T-helper 17 cell (primary cell): ENCODE measurements at regions not wholly inside any gene's neighbourhood (a gene's known extent, or its start where the extent isn't known, plus 50 kb on each side); places are given as distances from the start of the nearest gene placed in this dataset.

ENCODE experiments used
- ATAC-seq: fragments of 150-1000 bp; cut with Tn5 transposase; 2 replicates; pipeline ENCODE4 v1.10.0; 2021; ENCODE audit warnings: mild to moderate bottlenecking, moderate library complexity
- DNase-seq, 3 donors: peaks; one replicate each; pipeline versions ENCODE4 v3.0.0 to v3.0.0-alpha.2; 2020 to 2021
- H3K9me3 ChIP-seq: one replicate; pipeline ENCODE4 v1.7.0; 2013; ENCODE audit warnings: low read length, mild to moderate bottlenecking; ENCODE audit not compliant: control insufficient read depth, poor library complexity, severe bottlenecking
- H3K27ac Mint-ChIP-seq: one replicate; pipeline ENCODE4 v1.8.0; 2022; ENCODE audit warnings: mild to moderate bottlenecking, moderate library complexity, mixed read lengths
- H3K27me3 Mint-ChIP-seq: one replicate; pipeline ENCODE4 v1.8.0; 2022; ENCODE audit warnings: mixed read lengths
- H3K36me3 Mint-ChIP-seq: one replicate; pipeline ENCODE4 v1.8.0; 2022; ENCODE audit warnings: low read depth, mixed read lengths
- H3K4me1 Mint-ChIP-seq: one replicate; pipeline ENCODE4 v1.8.0; 2022; ENCODE audit warnings: mild to moderate bottlenecking, mixed read lengths
- H3K4me3 Mint-ChIP-seq: one replicate; pipeline ENCODE4 v1.8.0; 2022; ENCODE audit warnings: mild to moderate bottlenecking, moderate library complexity, mixed read lengths

DNA sequence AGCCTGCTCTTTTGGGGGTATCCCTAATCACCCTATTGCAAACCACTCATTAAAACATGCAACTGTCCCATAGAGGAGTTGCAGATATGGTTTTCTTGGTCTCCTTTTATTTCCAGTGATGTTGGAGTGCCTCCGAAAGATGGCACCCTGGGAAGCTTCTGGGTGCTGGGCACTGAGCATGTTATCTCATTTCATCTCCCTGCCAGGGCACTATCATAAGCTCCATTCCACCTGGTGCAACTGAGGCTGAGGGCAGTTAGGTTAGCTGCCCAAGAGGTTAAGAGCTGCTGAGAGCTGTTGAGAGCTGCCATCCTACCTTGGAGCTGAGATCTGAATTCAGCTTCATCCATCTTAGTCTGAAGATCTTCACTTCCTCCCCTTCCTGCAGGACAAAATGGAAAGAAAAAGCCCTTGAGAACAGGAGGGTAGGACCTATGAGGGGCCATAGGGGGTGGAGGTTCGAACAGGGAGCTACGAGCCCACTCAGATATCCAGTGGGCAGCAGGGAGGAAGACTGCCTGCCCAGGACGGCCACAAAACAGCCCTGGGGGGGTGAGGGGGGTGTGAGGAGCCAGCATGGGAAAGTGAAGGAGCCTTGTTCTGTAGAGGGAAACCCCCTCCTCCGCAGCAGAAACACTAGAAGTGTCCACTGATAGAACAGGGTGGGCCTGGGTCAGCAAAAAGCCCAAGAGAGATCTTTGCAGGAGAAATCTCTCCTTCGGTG, 202.5 kb downstream of the ZFP36L2 start:
- Mint-ChIP-seq H3K27ac (no peak overlapping the region), H3K4me3 (no peak overlapping the region), H3K4me1 (peaks cover 4% of the 10 kb centered on the region), H3K27me3 (peaks cover 4% of the 10 kb centered on the region), H3K36me3 (peaks cover 2% of the 10 kb centered on the region)
- no peak for ATAC-seq
- H3K9me3 ChIP-seq = no peaks in the 10 kb centered on the region
- no peak for DNase-seq

GRCh38 chr2:43022896-43023295, 203.5 kb downstream of the ZFP36L2 start:
- Mint-ChIP-seq H3K4me3 (no peak overlapping the region), H3K27me3 (peaks cover 4% of the 10 kb centered on the region), H3K36me3 (peaks cover 2% of the 10 kb centered on the region), H3K4me1 (peaks cover 7% of the 10 kb centered on the region), H3K27ac (no peak overlapping the region)
- H3K9me3 ChIP-seq = no peaks in the 10 kb centered on the region
- no peak for ATAC-seq
- no peak for DNase-seq

- peaks cover 11% of the 10 kb centered on the region for H3K4me1 Mint-ChIP-seq
- no peaks in the 10 kb centered on the region for H3K9me3 ChIP-seq
- peaks cover 6% of the 10 kb centered on the region for H3K36me3 Mint-ChIP-seq
- no peak overlapping the region for H3K4me3 Mint-ChIP-seq
- no peak for ATAC-seq
- H3K27ac Mint-ChIP-seq = no peak overlapping the region
- peaks cover 9% of the 10 kb centered on the region for H3K27me3 Mint-ChIP-seq
- no peak for DNase-seq
These were observed 204.5 kb downstream of the ZFP36L2 start for GRCh38 chr2:43021791-43022509.

GRCh38 chr2:43020990-43021669, 205.3 kb downstream of the ZFP36L2 start:
- Mint-ChIP-seq H3K4me1 (peaks cover 11% of the 10 kb centered on the region), H3K27me3 (peaks cover 9% of the 10 kb centered on the region), H3K36me3 (peaks cover 6% of the 10 kb centered on the region), H3K4me3 (no peak overlapping the region), H3K27ac (no peak overlapping the region)
- H3K9me3 ChIP-seq = no peaks in the 10 kb centered on the region
- no peak for DNase-seq
- no peak for ATAC-seq

- H3K36me3 Mint-ChIP-seq = peaks cover 8% of the 10 kb centered on the region
- peaks cover 11% of the 10 kb centered on the region for H3K4me1 Mint-ChIP-seq
- H3K27me3 Mint-ChIP-seq = peaks cover 10% of the 10 kb centered on the region
- no peak overlapping the region for H3K27ac Mint-ChIP-seq
- H3K9me3 ChIP-seq = no peaks in the 10 kb centered on the region
- ATAC-seq (no peak), DNase-seq (no peak)
- H3K4me3 Mint-ChIP-seq = no peak overlapping the region
These were observed 206.1 kb downstream of the ZFP36L2 start for GRCh38 chr2:43020296-43020695.

DNA sequence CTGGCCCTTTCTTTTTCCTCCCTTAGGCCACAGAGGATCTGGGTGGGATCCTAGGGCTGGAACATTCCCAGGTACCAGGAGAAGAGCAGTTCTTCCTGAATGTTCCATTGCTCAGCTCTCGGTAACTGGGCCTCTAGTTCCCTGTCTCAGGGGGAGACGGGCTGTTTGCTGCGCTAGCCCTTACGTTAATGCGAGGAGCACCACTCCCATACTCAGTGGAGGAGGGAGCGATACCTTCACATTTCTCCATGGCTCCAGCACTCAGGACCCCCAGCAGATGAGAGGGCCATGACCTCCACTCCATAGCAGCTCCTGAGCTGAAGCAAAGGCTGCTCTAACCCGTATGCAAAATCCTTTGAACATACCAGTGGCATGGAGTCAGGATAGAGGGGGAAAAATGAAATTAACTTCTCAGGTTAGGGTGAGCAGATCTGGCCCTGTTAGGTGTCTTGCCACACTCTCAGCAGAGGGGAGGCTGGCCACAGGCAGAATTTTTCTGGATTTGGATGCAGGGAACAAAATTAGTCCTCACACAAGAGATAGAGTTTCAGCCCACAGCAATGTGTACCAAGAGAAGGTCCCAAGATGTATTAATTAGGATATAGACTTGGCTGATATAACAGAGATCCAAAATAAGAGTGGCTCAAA, 206.7 kb downstream of the ZFP36L2 start:
- DNase-seq (no peak), ATAC-seq (no peak)

DNA sequence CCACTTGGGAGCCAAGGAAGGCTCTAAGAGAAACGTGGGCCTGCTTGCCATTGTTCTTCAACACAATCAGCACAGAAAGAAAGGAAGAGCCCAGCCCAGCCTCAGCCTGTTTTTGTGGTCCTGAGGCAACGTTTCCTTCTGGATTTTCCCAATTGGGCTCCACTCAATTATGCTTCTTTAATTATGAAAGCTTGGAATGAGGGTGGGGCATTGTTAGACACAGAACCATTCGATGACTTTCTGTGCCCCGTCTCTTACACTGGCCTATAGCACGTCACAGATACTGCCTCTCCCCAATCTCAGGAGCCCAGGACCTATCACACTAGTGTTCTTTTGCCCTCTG, 207.4 kb downstream of the ZFP36L2 start:
- peaks cover 15% of the 10 kb centered on the region for H3K27me3 Mint-ChIP-seq
- H3K27ac Mint-ChIP-seq = no peak overlapping the region
- no peak for DNase-seq
- H3K4me3 Mint-ChIP-seq = no peak overlapping the region
- H3K4me1 Mint-ChIP-seq = peaks cover 8% of the 10 kb centered on the region
- H3K9me3 ChIP-seq = no peaks in the 10 kb centered on the region
- ATAC-seq = no peak
- H3K36me3 Mint-ChIP-seq = peaks cover 8% of the 10 kb centered on the region

More for the DNA sequence above, 206.7 kb downstream of the ZFP36L2 start:
- H3K27me3 Mint-ChIP-seq = peaks cover 15% of the 10 kb centered on the region
- no peaks in the 10 kb centered on the region for H3K9me3 ChIP-seq
- peaks cover 8% of the 10 kb centered on the region for H3K36me3 Mint-ChIP-seq
- no peak overlapping the region for H3K4me3 Mint-ChIP-seq
- no peak overlapping the region for H3K27ac Mint-ChIP-seq
- peaks cover 9% of the 10 kb centered on the region for H3K4me1 Mint-ChIP-seq

- ATAC-seq = no peak
- Mint-ChIP-seq H3K4me3 (no peak overlapping the region), H3K27me3 (peaks cover 15% of the 10 kb centered on the region), H3K36me3 (peaks cover 8% of the 10 kb centered on the region), H3K27ac (no peak overlapping the region), H3K4me1 (peaks cover 8% of the 10 kb centered on the region)
- no peak for DNase-seq
- no peaks in the 10 kb centered on the region for H3K9me3 ChIP-seq
These were observed 208.0 kb downstream of the ZFP36L2 start for GRCh38 chr2:43018179-43019024.

DNA sequence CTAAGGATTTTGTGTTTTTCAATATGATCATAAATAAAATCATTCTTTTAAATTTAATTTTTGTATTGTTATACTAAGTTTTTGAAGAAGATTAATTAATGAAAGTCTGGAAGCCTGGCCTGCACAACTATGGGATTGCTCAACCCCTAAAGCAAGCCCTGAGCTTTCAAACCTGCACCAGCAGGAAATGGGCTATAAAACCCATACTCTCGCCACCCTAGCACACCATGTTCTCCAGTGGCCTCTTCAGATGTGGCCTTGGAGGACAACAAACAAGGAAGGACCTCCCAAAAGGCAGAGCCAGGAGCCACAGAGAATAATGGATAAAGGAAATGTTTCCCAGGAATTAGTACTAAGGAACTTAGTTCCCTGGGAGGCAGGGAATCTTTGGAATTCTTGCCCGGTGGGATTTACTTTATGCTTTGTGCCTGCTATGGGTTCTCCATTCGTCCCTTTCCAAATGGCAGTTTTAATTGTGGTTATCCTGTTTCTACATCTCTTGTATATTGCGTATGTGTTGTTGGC, 212.5 kb downstream of the ZFP36L2 start:
- Mint-ChIP-seq H3K27ac (no peak overlapping the region), H3K4me3 (no peak overlapping the region), H3K36me3 (peaks cover 6% of the 10 kb centered on the region), H3K27me3 (peaks cover 15% of the 10 kb centered on the region), H3K4me1 (peaks cover 14% of the 10 kb centered on the region)
- no peak for DNase-seq
- H3K9me3 ChIP-seq = no peaks in the 10 kb centered on the region
- ATAC-seq = no peak

- H3K36me3 Mint-ChIP-seq = peaks cover 6% of the 10 kb centered on the region
- no peak for ATAC-seq
- peaks cover 12% of the 10 kb centered on the region for H3K27me3 Mint-ChIP-seq
- H3K4me1 Mint-ChIP-seq = peaks cover 11% of the 10 kb centered on the region
- H3K9me3 ChIP-seq = no peaks in the 10 kb centered on the region
- H3K4me3 Mint-ChIP-seq = no peak overlapping the region
- no peak overlapping the region for H3K27ac Mint-ChIP-seq
- DNase-seq = no peak
These were observed 213.4 kb downstream of the ZFP36L2 start for GRCh38 chr2:43012966-43013365.

DNA sequence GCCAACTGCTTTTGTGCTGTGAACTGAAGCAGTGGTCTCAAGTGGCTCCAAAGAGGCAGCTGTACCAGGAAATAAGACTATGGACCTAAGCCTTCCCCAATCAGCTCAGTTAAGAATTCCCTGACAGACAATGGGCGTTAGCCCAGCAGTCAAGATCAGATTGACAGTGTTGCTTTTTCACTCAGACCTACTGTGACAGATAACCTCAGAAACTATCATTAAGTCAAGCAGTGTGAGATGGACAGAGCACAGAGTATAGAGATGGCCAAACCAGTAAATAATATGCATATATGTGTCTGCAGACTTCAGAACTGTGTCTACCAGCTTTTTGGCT, 215.3 kb downstream of the ZFP36L2 start:
- ATAC-seq (no peak), DNase-seq (no peak)
- no peak overlapping the region for H3K27ac Mint-ChIP-seq
- peaks cover 2% of the 10 kb centered on the region for H3K36me3 Mint-ChIP-seq
- no peak overlapping the region for H3K4me3 Mint-ChIP-seq
- peaks cover 6% of the 10 kb centered on the region for H3K4me1 Mint-ChIP-seq
- peaks cover 6% of the 10 kb centered on the region for H3K27me3 Mint-ChIP-seq
- no peaks in the 10 kb centered on the region for H3K9me3 ChIP-seq

DNA sequence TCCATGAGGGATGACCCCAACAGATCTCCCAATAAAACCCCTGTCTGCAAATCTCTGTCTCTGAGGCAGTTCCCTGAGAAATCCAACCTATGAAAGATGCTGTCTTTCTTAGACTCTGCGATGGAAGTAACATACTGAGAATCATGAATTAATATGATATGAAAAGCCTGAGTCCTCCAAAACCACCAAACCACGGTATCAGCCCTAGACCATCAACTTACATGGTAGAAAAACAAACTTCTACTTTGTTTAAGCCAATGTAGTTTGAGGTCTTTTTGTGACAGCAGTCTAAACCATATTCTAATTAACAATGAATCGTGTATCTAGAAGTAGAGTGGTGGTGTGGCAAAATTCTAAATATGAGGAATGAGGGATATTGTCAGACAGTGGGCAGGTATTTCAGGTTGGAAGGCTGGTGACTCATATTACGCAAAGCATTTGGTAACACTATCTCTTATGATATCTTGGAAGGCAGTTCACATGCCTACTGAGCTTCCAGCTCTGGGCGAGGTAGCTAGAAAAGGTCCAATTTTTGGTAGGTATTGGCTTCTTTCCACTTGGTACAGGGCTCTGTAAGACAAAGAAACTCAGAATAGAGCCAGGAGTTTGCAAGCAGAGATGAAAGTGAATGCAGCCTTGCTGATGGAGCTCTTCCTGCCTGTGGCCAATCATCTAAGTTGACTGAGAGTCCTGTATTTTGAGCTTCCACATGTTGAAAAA, 215.8 kb downstream of the ZFP36L2 start:
- H3K36me3 Mint-ChIP-seq = no peaks in the 10 kb centered on the region
- ATAC-seq = no peak

More for the DNA sequence above, 215.8 kb downstream of the ZFP36L2 start:
- Mint-ChIP-seq H3K4me3 (no peak overlapping the region), H3K27me3 (peaks cover 6% of the 10 kb centered on the region), H3K4me1 (peaks cover 8% of the 10 kb centered on the region), H3K27ac (no peak overlapping the region)
- no peak for DNase-seq
- H3K9me3 ChIP-seq = no peaks in the 10 kb centered on the region
